BLaER1 (cell line): ENCODE measurements at regions not wholly inside any gene's neighbourhood (a gene's known extent, or its start where the extent isn't known, plus 50 kb on each side); places are given as distances from the start of the nearest gene placed in this dataset.

ENCODE experiments used
- H3K27ac ChIP-seq: shearing (Covaris generic); formaldehyde crosslinking; 2 replicates; pipeline ENCODE4 v1.8.1; 2022
- H3K27me3 ChIP-seq: shearing (Covaris generic); formaldehyde crosslinking; 2 replicates; pipeline ENCODE4 v1.8.1; 2022
- H3K36me3 ChIP-seq: shearing (Covaris generic); formaldehyde crosslinking; 2 replicates; pipeline ENCODE4 v1.8.1; 2022
- H3K4me1 ChIP-seq: shearing (Covaris generic); formaldehyde crosslinking; 2 replicates; pipeline ENCODE4 v1.8.1; 2022
- H3K4me2 ChIP-seq: shearing (Covaris generic); formaldehyde crosslinking; 2 replicates; pipeline ENCODE4 v1.8.1; 2022
- H3K4me3 ChIP-seq: shearing (Covaris generic); formaldehyde crosslinking; 2 replicates; pipeline ENCODE4 v1.8.1; 2022
- H3K9ac ChIP-seq: shearing (Covaris generic); formaldehyde crosslinking; 2 replicates; pipeline ENCODE4 v1.8.1; 2022
- H3K9me3 ChIP-seq: shearing (Covaris generic); formaldehyde crosslinking; 2 replicates; pipeline ENCODE4 v1.8.1; 2022
- H4K20me1 ChIP-seq: shearing (Covaris generic); formaldehyde crosslinking; 2 replicates; pipeline ENCODE4 v1.8.1; 2022
- Cebpa-rat ChIP-seq: shearing (Covaris generic); IDR thresholded peaks from 2 replicates; pipeline ENCODE4 v1.8.1; 2022

DNA sequence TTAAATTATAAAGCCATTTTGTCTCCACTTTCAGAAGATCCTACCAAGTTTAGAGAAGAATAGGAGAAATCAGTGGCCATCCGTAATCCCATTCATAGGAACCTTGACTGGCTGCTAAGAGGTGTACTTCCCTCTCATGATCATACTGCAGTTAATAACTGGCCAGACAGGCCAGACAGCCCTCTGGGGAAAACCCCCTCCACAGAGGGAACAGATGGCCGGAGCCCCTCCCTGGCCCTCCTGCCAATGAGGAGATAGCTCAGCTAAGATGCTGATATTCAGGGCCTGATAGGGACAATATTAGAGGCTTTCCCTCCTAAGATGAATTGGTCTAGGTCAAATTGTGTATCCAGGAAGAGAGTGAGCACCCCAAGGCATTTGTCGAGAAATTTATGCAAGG, 200.0 kb upstream of the MAOA start:
- Histone ChIP-seq H3K4me1 (no peaks in the 10 kb centered on the region), H3K27me3 (peaks cover 90% of the 10 kb centered on the region), H3K36me3 (no peaks in the 10 kb centered on the region), H3K9me3 (peaks cover 35% of the 10 kb centered on the region), H3K9ac (no peak overlapping the region), H4K20me1 (peaks cover 5% of the 10 kb centered on the region; the same call in 1 of the 2 replicates), H3K4me2 (no peak overlapping the region), H3K4me3 (no peak overlapping the region), H3K27ac (no peak overlapping the region)
- no peak for TF ChIP-seq Cebpa-rat

- Histone ChIP-seq H3K9me3 (peaks cover 26% of the 10 kb centered on the region), H3K4me3 (no peak overlapping the region), H3K4me1 (no peaks in the 10 kb centered on the region), H3K27me3 (peaks cover 91% of the 10 kb centered on the region), H4K20me1 (peaks cover 5% of the 10 kb centered on the region; the same call in 1 of the 2 replicates), H3K27ac (no peak overlapping the region), H3K4me2 (no peak overlapping the region), H3K36me3 (no peaks in the 10 kb centered on the region), H3K9ac (no peak overlapping the region)
- TF ChIP-seq Cebpa-rat: no peak
Measured at GRCh38 chrX:43456906-43457305, 199.2 kb upstream of the MAOA start.

DNA sequence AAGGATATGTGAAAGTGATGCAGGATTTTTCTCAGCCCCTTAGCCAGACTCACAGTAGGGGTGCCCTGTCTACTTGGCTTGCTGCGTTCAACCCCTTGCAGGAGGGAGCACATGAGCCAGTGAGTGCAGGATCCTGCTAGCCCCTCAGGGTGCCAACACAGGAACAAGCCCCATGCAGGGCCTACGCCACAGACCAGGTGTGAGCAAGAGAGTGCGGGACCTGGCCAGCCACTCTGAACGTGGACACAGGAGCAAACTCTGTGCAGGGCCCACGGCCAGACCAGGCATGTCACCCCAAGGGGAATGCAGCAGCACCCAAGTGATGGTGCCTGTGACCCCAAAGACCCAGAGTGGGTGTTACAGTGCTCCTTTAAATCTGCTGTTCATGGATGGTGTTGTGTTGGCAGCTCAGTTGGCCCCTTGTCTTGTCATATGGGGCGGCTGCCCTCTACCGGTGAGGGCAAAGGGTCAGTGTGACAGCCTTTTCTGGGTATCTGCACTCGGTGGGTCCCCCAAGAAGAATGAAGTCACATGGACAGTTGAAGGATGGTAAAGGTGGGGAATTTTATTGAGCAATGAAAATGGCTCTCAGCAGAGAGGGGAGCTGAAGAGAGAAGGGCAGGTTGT, 188.4 kb upstream of the MAOA start:
- no peaks in the 10 kb centered on the region for H3K4me1 ChIP-seq
- no peaks in the 10 kb centered on the region for H3K9me3 ChIP-seq
- no peak for TF ChIP-seq Cebpa-rat
- no peak overlapping the region for H3K27ac ChIP-seq
- no peak overlapping the region for H3K4me3 ChIP-seq
- H3K27me3 ChIP-seq: peaks cover 77% of the 10 kb centered on the region
- peaks cover 6% of the 10 kb centered on the region; the same call in 1 of the 2 replicates for H4K20me1 ChIP-seq
- H3K9ac ChIP-seq: no peak overlapping the region
- no peak overlapping the region for H3K4me2 ChIP-seq
- no peaks in the 10 kb centered on the region for H3K36me3 ChIP-seq

GRCh38 chrX:43469391-43470054, 186.6 kb upstream of the MAOA start:
- peaks cover 75% of the 10 kb centered on the region for H3K27me3 ChIP-seq
- no peak overlapping the region for H3K27ac ChIP-seq
- TF ChIP-seq Cebpa-rat: no peak
- no peaks in the 10 kb centered on the region for H3K4me1 ChIP-seq
- no peak overlapping the region for H3K9ac ChIP-seq
- H3K4me3 ChIP-seq: no peak overlapping the region
- no peak overlapping the region for H3K4me2 ChIP-seq
- no peaks in the 10 kb centered on the region for H3K36me3 ChIP-seq
- no peaks in the 10 kb centered on the region for H3K9me3 ChIP-seq
- H4K20me1 ChIP-seq: peaks cover 6% of the 10 kb centered on the region; the same call in 1 of the 2 replicates

GRCh38 chrX:43474321-43474720, 181.8 kb upstream of the MAOA start:
- H3K4me2 ChIP-seq: no peak overlapping the region
- peaks cover 4% of the 10 kb centered on the region; the same call in 1 of the 2 replicates for H4K20me1 ChIP-seq
- H3K4me1 ChIP-seq: no peaks in the 10 kb centered on the region
- H3K4me3 ChIP-seq: no peak overlapping the region
- H3K27ac ChIP-seq: no peak overlapping the region
- no peaks in the 10 kb centered on the region for H3K9me3 ChIP-seq
- H3K9ac ChIP-seq: no peak overlapping the region
- H3K36me3 ChIP-seq: no peaks in the 10 kb centered on the region
- TF ChIP-seq Cebpa-rat: no peak
- H3K27me3 ChIP-seq: peaks cover 70% of the 10 kb centered on the region

GRCh38 chrX:43479070-43479469, 177.0 kb upstream of the MAOA start:
- Histone ChIP-seq H3K4me3 (no peak overlapping the region), H3K4me2 (no peak overlapping the region), H3K36me3 (no peaks in the 10 kb centered on the region), H4K20me1 (peaks cover 4% of the 10 kb centered on the region; the same call in 1 of the 2 replicates), H3K9ac (no peak overlapping the region), H3K9me3 (peaks cover 3% of the 10 kb centered on the region; the same call in 1 of the 2 replicates), H3K4me1 (no peaks in the 10 kb centered on the region), H3K27ac (no peak overlapping the region), H3K27me3 (peaks cover 79% of the 10 kb centered on the region)
- TF ChIP-seq Cebpa-rat: peak; percentile 32; the same call in 1 of the 2 replicates

GRCh38 chrX:43479850-43480249, 176.2 kb upstream of the MAOA start:
- H3K4me1 ChIP-seq: no peaks in the 10 kb centered on the region
- no peak for TF ChIP-seq Cebpa-rat
- H3K9me3 ChIP-seq: peaks cover 3% of the 10 kb centered on the region; the same call in 1 of the 2 replicates
- H3K36me3 ChIP-seq: no peaks in the 10 kb centered on the region
- peaks cover 4% of the 10 kb centered on the region; the same call in 1 of the 2 replicates for H4K20me1 ChIP-seq
- H3K27me3 ChIP-seq: peaks cover 73% of the 10 kb centered on the region
- H3K4me2 ChIP-seq: no peak overlapping the region
- no peak overlapping the region for H3K4me3 ChIP-seq
- H3K9ac ChIP-seq: no peak overlapping the region
- H3K27ac ChIP-seq: no peak overlapping the region

- Histone ChIP-seq H3K4me3 (no peak overlapping the region), H3K4me1 (no peaks in the 10 kb centered on the region), H4K20me1 (peaks cover 4% of the 10 kb centered on the region; the same call in 1 of the 2 replicates), H3K9me3 (peaks cover 3% of the 10 kb centered on the region; the same call in 1 of the 2 replicates), H3K9ac (no peak overlapping the region), H3K27me3 (peaks cover 74% of the 10 kb centered on the region), H3K4me2 (no peak overlapping the region), H3K27ac (no peak overlapping the region), H3K36me3 (no peaks in the 10 kb centered on the region)
- TF ChIP-seq Cebpa-rat: no peak
Measured at GRCh38 chrX:43481576-43481975, 174.5 kb upstream of the MAOA start.

DNA sequence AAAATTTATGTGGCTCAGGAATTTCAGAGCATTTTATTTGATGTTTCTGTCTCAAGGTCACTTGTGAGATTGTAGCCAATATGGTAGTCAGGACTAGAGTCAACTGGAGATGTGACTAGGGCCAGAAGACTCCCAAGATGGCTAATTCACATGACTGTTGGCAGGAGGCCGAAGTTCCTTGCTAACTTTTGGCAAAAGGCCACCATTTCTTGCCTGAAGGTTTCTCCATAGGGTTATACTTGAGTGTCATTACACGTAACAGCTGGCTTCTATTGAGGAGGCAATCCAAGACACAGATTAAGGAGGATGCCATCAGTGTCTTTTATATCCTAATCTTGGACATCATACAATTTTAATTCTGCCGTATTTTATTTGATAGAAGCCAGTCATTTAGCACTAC, 162.3 kb upstream of the MAOA start:
- Histone ChIP-seq H3K36me3 (no peaks in the 10 kb centered on the region), H4K20me1 (no peaks in the 10 kb centered on the region), H3K4me2 (no peak overlapping the region), H3K4me1 (no peaks in the 10 kb centered on the region), H3K27ac (no peak overlapping the region), H3K9ac (no peak overlapping the region), H3K27me3 (peaks cover 62% of the 10 kb centered on the region), H3K4me3 (no peak overlapping the region), H3K9me3 (peaks cover 3% of the 10 kb centered on the region; the same call in 1 of the 2 replicates)
- no peak for TF ChIP-seq Cebpa-rat

DNA sequence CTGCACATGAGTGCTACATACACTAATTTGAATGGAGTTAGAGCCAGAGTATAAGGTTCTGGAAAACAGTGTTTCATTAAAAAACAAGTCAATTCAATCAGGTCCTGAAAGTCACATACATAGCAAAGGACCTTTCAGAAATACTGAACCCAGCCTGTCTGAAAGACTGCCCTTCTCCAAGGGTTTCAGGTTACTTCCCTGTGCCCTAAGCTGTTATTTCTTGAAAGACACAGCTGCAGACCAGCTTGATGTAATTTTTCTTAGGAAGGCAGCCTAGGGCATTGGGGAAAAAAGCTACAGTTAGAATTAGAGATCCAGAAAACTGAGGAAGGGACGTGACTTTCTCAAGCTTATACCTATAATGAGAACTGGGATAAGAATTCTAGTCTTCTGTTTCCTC, 155.9 kb upstream of the MAOA start:
- no peaks in the 10 kb centered on the region for H3K36me3 ChIP-seq
- no peak overlapping the region for H3K27ac ChIP-seq
- no peak overlapping the region for H3K4me3 ChIP-seq
- no peak overlapping the region for H3K9ac ChIP-seq
- H3K9me3 ChIP-seq: peaks cover 3% of the 10 kb centered on the region; the same call in 1 of the 2 replicates
- H3K4me1 ChIP-seq: no peaks in the 10 kb centered on the region
- no peaks in the 10 kb centered on the region for H4K20me1 ChIP-seq
- H3K4me2 ChIP-seq: no peak overlapping the region
- no peak for TF ChIP-seq Cebpa-rat
- H3K27me3 ChIP-seq: peaks cover 86% of the 10 kb centered on the region
